ENCODE measurements at regions not wholly inside any gene's neighbourhood (a gene's known extent, or its start where the extent isn't known, plus 50 kb on each side); places are given as distances from the start of the nearest gene placed in this dataset.

DNA sequence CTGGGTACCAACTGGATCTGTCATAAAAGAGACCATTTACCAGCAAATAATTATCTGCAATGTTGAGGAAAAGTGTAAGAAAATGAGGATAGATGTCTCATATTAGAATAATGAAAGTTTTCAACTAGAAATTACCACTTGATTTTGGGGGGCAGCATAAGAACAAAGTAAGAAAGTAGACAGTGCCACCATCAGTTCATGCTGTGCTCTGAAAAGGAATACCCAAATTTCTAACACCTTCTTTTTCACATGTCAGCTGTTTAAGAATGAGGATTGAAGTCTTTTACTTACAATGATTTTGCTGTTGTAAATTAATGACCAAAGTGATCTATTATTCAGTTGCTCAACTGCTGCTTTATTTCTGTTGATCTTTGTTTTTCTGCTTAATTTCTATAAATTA lies 578.3 kb downstream of the ETV1 start:
- no peak overlapping the region for H2AFZ ChIP-seq (ENCODE audit: low read length)
- H3K23ac ChIP-seq (ENCODE audit: low read depth, low read length, poor library complexity): no peak overlapping the region
- no peaks in the 10 kb centered on the region for H3K36me3 ChIP-seq (replicated peaks in 1 of 2; ENCODE audit: control insufficient read depth in 2 of 2, insufficient read depth in 2 of 2, low read length in 2 of 2)
- no peak overlapping the region for H3K14ac ChIP-seq (ENCODE audit: low read length)
- H4K8ac ChIP-seq (ENCODE audit: low read depth, low read length): no peak overlapping the region
- no peak overlapping the region for H2AK5ac ChIP-seq (ENCODE audit: low read depth, low read length)
- peaks cover 2 to 8% of the 10 kb centered on the region in 2 donors for H3K4me1 ChIP-seq (ENCODE audit: control insufficient read depth in 2 of 2, insufficient read depth in 1 of 2, low read depth in 1 of 2, low read length in 2 of 2)
- no peaks in the 10 kb centered on the region for H3K27me3 ChIP-seq (ENCODE audit: control insufficient read depth in 3 of 3, insufficient read depth in 3 of 3, low read depth in 1 of 3, low read length in 3 of 3)
- no peak for DNase-seq (ENCODE audit: low spot score)
- no peak overlapping the region for H2BK12ac ChIP-seq (ENCODE audit: low read length)
- no peak overlapping the region for H4K91ac ChIP-seq (ENCODE audit: low read depth, low read length, poor library complexity)
- H3K4ac ChIP-seq (ENCODE audit: low read length): no peak overlapping the region
- no peak overlapping the region for H3K4me2 ChIP-seq (ENCODE audit: insufficient read depth, low read length, poor library complexity, severe bottlenecking)
- no peak overlapping the region for H3K4me3 ChIP-seq (ENCODE audit: low read length in 2 of 2)
- no peak overlapping the region for H2BK5ac ChIP-seq (ENCODE audit: low read length)
- H3K79me1 ChIP-seq (ENCODE audit: low read depth, low read length): no peaks in the 10 kb centered on the region
- H2BK15ac ChIP-seq (ENCODE audit: low read length): no peak overlapping the region
- no peaks in the 10 kb centered on the region for H3K9me3 ChIP-seq (replicated peaks in 1 of 2; ENCODE audit: control insufficient read depth in 2 of 2, insufficient read depth in 1 of 2, low read depth in 1 of 2, low read length in 2 of 2)
- no peak overlapping the region for H3K27ac ChIP-seq (replicated peaks; ENCODE audit: low read length)
- H3K18ac ChIP-seq (ENCODE audit: low read length): no peak overlapping the region
- no peak overlapping the region for H2BK120ac ChIP-seq (ENCODE audit: low read depth, low read length)
- no peak overlapping the region for H3K9ac ChIP-seq (ENCODE audit: low read depth, low read length, poor library complexity)

DNA sequence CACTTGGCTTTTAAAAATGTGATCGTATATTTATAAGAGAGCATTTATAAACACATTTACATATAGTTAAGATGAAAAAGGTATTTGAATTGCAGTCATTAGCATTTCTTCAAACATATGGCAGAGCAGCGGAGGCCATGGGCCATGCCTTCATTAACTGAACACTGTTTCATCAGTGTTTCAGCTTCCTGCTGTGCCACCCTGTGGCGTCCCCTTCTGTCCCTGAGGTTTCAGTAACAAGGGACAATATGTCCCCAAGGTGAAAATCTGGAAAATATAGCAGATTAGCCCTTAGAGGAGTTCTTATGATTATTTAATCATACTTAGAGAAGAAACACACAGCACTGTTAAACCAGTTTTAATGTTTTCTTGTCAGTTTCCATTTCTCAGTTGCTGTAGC lies 577.8 kb downstream of the ETV1 start:
- Histone ChIP-seq H3K23ac (ENCODE audit: low read depth, low read length, poor library complexity) (no peak overlapping the region), H2BK12ac (ENCODE audit: low read length) (no peak overlapping the region), H3K27ac (replicated peaks; ENCODE audit: low read length) (no peak overlapping the region), H3K14ac (ENCODE audit: low read length) (no peak overlapping the region), H4K8ac (ENCODE audit: low read depth, low read length) (no peak overlapping the region), H3K27me3 (ENCODE audit: control insufficient read depth in 3 of 3, insufficient read depth in 3 of 3, low read depth in 1 of 3, low read length in 3 of 3) (no peaks in the 10 kb centered on the region), H3K4me3 (ENCODE audit: low read length in 2 of 2) (no peak overlapping the region), H2AK5ac (ENCODE audit: low read depth, low read length) (no peak overlapping the region), H2BK15ac (ENCODE audit: low read length) (no peak overlapping the region), H3K36me3 (replicated peaks in 1 of 2; ENCODE audit: control insufficient read depth in 2 of 2, insufficient read depth in 2 of 2, low read length in 2 of 2) (no peaks in the 10 kb centered on the region), H2AFZ (ENCODE audit: low read length) (no peak overlapping the region), H3K9me3 (replicated peaks in 1 of 2; ENCODE audit: control insufficient read depth in 2 of 2, insufficient read depth in 1 of 2, low read depth in 1 of 2, low read length in 2 of 2) (no peaks in the 10 kb centered on the region), H3K4ac (ENCODE audit: low read length) (no peak overlapping the region), H2BK5ac (ENCODE audit: low read length) (no peak overlapping the region), H3K79me1 (ENCODE audit: low read depth, low read length) (no peaks in the 10 kb centered on the region), H4K91ac (ENCODE audit: low read depth, low read length, poor library complexity) (no peak overlapping the region), H3K4me1 (ENCODE audit: control insufficient read depth in 2 of 2, insufficient read depth in 1 of 2, low read depth in 1 of 2, low read length in 2 of 2) (peaks cover 2 to 8% of the 10 kb centered on the region in 2 donors), H3K4me2 (ENCODE audit: insufficient read depth, low read length, poor library complexity, severe bottlenecking) (no peak overlapping the region), H2BK120ac (ENCODE audit: low read depth, low read length) (no peak overlapping the region), H3K18ac (ENCODE audit: low read length) (no peak overlapping the region), H3K9ac (ENCODE audit: low read depth, low read length, poor library complexity) (no peak overlapping the region)
- DNase-seq (ENCODE audit: low spot score): no peak
- WGBS, 2 donors (ENCODE audit: extremely low coverage in 2 of 2, insufficient read length in 2 of 2, insufficient replicate concordance in 1 of 2): no CpG with 5 or more reads among the region's 3 CpGs

DNA sequence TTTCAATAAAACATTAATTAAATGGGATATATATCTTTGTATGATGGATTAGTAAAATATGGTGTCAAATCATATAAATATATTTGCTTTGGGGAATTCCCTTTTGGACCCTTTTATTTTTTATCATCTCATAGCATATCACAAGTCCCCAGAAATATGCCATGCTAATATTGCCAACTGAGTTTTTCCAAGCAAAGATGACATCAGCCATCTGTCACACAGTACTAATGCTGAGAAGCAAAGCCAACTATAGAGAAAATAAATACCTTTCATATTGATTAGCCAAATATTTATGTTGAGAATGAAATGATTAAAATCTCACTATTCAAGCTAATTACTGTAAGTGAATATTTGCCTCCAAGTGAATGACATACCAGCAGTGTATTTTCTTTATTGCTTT lies 575.3 kb downstream of the ETV1 start:
- H3K4me2 ChIP-seq (ENCODE audit: insufficient read depth, low read length, poor library complexity, severe bottlenecking): no peak overlapping the region
- no peak overlapping the region for H2BK12ac ChIP-seq (ENCODE audit: low read length)
- H3K79me1 ChIP-seq (ENCODE audit: low read depth, low read length): no peaks in the 10 kb centered on the region
- no peak overlapping the region for H4K8ac ChIP-seq (ENCODE audit: low read depth, low read length)
- H2BK120ac ChIP-seq (ENCODE audit: low read depth, low read length): no peak overlapping the region
- H2AK5ac ChIP-seq (ENCODE audit: low read depth, low read length): no peak overlapping the region
- H3K36me3 ChIP-seq (replicated peaks in 1 of 2; ENCODE audit: control insufficient read depth in 2 of 2, insufficient read depth in 2 of 2, low read length in 2 of 2): no peaks in the 10 kb centered on the region
- no peak overlapping the region for H4K91ac ChIP-seq (ENCODE audit: low read depth, low read length, poor library complexity)
- no peak for DNase-seq (ENCODE audit: low spot score)
- no peak overlapping the region for H3K27ac ChIP-seq (replicated peaks; ENCODE audit: low read length)
- peaks cover 0 to 2% of the 10 kb centered on the region in 2 donors for H3K4me1 ChIP-seq (ENCODE audit: control insufficient read depth in 2 of 2, insufficient read depth in 1 of 2, low read depth in 1 of 2, low read length in 2 of 2)
- peaks cover 0 to 5% of the 10 kb centered on the region in 2 donors for H3K9me3 ChIP-seq (replicated peaks in 1 of 2; ENCODE audit: control insufficient read depth in 2 of 2, insufficient read depth in 1 of 2, low read depth in 1 of 2, low read length in 2 of 2)
- H3K9ac ChIP-seq (ENCODE audit: low read depth, low read length, poor library complexity): no peak overlapping the region
- no peak overlapping the region for H2BK15ac ChIP-seq (ENCODE audit: low read length)
- no peak overlapping the region for H3K18ac ChIP-seq (ENCODE audit: low read length)
- no peaks in the 10 kb centered on the region for H3K27me3 ChIP-seq (ENCODE audit: control insufficient read depth in 3 of 3, insufficient read depth in 3 of 3, low read depth in 1 of 3, low read length in 3 of 3)
- H3K14ac ChIP-seq (ENCODE audit: low read length): no peak overlapping the region
- H3K4me3 ChIP-seq (ENCODE audit: low read length in 2 of 2): no peak overlapping the region
- H3K4ac ChIP-seq (ENCODE audit: low read length): no peak overlapping the region
- no peak overlapping the region for H2BK5ac ChIP-seq (ENCODE audit: low read length)
- H3K23ac ChIP-seq (ENCODE audit: low read depth, low read length, poor library complexity): no peak overlapping the region
- no peak overlapping the region for H2AFZ ChIP-seq (ENCODE audit: low read length)

DNA sequence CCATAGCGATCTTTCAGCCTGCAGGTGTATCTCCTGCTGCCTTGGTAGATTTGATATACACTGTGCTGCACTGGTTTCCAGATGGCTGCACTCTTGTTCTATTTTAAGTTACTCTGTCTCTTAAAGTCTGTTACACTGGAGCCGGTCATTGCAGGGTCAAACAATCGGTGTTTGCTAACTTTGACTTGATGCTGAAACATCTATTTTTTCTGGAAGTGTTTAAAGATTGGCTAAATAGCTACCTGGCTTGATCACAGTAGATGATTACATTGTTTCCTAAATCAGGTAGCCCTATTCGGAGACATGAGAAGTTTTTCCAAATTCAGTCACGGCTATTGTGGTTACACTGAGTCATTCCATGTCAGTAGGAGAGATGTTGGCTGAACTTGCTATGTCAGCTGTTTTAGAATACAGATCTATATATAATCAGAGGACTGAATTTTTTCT lies 574.8 kb downstream of the ETV1 start:
- Histone ChIP-seq H4K91ac (ENCODE audit: low read depth, low read length, poor library complexity) (no peak overlapping the region), H2BK5ac (ENCODE audit: low read length) (no peak overlapping the region), H3K23ac (ENCODE audit: low read depth, low read length, poor library complexity) (no peak overlapping the region), H3K4me1 (ENCODE audit: control insufficient read depth in 2 of 2, insufficient read depth in 1 of 2, low read depth in 1 of 2, low read length in 2 of 2) (peaks cover 0 to 2% of the 10 kb centered on the region in 2 donors), H3K79me1 (ENCODE audit: low read depth, low read length) (no peaks in the 10 kb centered on the region), H3K27ac (replicated peaks; ENCODE audit: low read length) (no peak overlapping the region), H2BK120ac (ENCODE audit: low read depth, low read length) (no peak overlapping the region), H3K4ac (ENCODE audit: low read length) (no peak overlapping the region), H3K4me2 (ENCODE audit: insufficient read depth, low read length, poor library complexity, severe bottlenecking) (no peak overlapping the region), H3K14ac (ENCODE audit: low read length) (no peak overlapping the region), H4K8ac (ENCODE audit: low read depth, low read length) (no peak overlapping the region), H2BK15ac (ENCODE audit: low read length) (no peak overlapping the region), H3K4me3 (ENCODE audit: low read length in 2 of 2) (no peak overlapping the region), H3K9me3 (replicated peaks in 1 of 2; ENCODE audit: control insufficient read depth in 2 of 2, insufficient read depth in 1 of 2, low read depth in 1 of 2, low read length in 2 of 2) (peaks cover 0 to 5% of the 10 kb centered on the region in 2 donors), H3K27me3 (ENCODE audit: control insufficient read depth in 3 of 3, insufficient read depth in 3 of 3, low read depth in 1 of 3, low read length in 3 of 3) (no peaks in the 10 kb centered on the region), H3K36me3 (replicated peaks in 1 of 2; ENCODE audit: control insufficient read depth in 2 of 2, insufficient read depth in 2 of 2, low read length in 2 of 2) (no peaks in the 10 kb centered on the region), H3K9ac (ENCODE audit: low read depth, low read length, poor library complexity) (no peak overlapping the region), H3K18ac (ENCODE audit: low read length) (no peak overlapping the region), H2AK5ac (ENCODE audit: low read depth, low read length) (no peak overlapping the region), H2AFZ (ENCODE audit: low read length) (no peak overlapping the region), H2BK12ac (ENCODE audit: low read length) (no peak overlapping the region)
- WGBS, 2 donors (ENCODE audit: extremely low coverage in 2 of 2, insufficient read length in 2 of 2, insufficient replicate concordance in 1 of 2): no CpG with 5 or more reads among the region's 5 CpGs
- DNase-seq (ENCODE audit: low spot score): no peak

Measured in neuronal stem cell (in vitro differentiated cells).